ENCODE measurements at regions not wholly inside any gene's neighbourhood (a gene's known extent, or its start where the extent isn't known, plus 50 kb on each side); places are given as distances from the start of the nearest gene placed in this dataset.
A peak's percentile ranks its signal among the peaks of the same experiment; 100 is the strongest.

DNA sequence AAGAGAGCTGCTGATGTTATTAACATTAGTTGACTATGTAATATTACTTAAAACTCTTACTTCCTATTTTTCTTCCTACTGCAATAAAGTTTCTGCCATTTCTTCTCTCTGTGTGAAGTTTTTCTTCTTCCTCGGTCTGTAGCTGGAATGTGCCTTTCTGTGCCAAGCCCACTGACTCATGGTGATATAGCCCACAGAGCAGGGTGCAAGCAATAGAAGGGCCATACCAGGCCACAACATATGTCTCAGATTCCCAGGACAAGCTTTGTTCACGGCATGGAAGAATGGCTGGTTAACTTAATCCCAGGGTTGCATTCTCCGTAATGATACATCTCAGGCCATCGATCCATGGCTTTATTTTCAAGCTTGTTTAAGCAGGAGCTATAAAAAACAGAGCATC, 815.3 kb downstream of the TUSC7 start:
- Histone ChIP-seq H4K20me1 (ENCODE audit: insufficient read depth, low read length) (no peaks in the 10 kb centered on the region), H3K9me3 (ENCODE audit: insufficient read depth, low read length) (no peaks in the 10 kb centered on the region), H3K79me2 (ENCODE audit: low read length) (no peaks in the 10 kb centered on the region), H3K4me1 (ENCODE audit: low read length) (peaks cover 2% of the 10 kb centered on the region; the same call in 1 of the 2 replicates), H3K4me3 (ENCODE audit: low read length) (no peak overlapping the region), H3K4me2 (ENCODE audit: low read length) (no peak overlapping the region), H3K27me3 (ENCODE audit: low read depth, low read length) (peaks cover 4% of the 10 kb centered on the region; the same call in 1 of the 2 replicates), H3K27ac (ENCODE audit: low read length) (no peak overlapping the region), H3K36me3 (replicated peaks; ENCODE audit: low read depth, low read length) (no peaks in the 10 kb centered on the region), H2AFZ (ENCODE audit: low read depth, low read length) (no peak overlapping the region), H3K9ac (ENCODE audit: low read length) (no peak overlapping the region)
- TF ChIP-seq CTCF (IDR thresholded peaks at IDR 0.05; ENCODE audit: low read depth, low read length) (no peak), EZH2phosphoT487 (IDR thresholded peaks at IDR 0.05; ENCODE audit: low read depth) (no peak)

- Histone ChIP-seq H3K27ac (ENCODE audit: low read length) (no peak overlapping the region), H3K4me2 (ENCODE audit: low read length) (peak overlapping the region; percentile 3; the same call in 1 of the 2 replicates), H3K9me3 (ENCODE audit: insufficient read depth, low read length) (no peaks in the 10 kb centered on the region), H3K4me1 (ENCODE audit: low read length) (peaks cover 2% of the 10 kb centered on the region; the same call in 1 of the 2 replicates), H3K79me2 (ENCODE audit: low read length) (no peaks in the 10 kb centered on the region), H4K20me1 (ENCODE audit: insufficient read depth, low read length) (no peaks in the 10 kb centered on the region), H2AFZ (ENCODE audit: low read depth, low read length) (no peak overlapping the region), H3K4me3 (ENCODE audit: low read length) (no peak overlapping the region), H3K36me3 (replicated peaks; ENCODE audit: low read depth, low read length) (no peaks in the 10 kb centered on the region), H3K27me3 (ENCODE audit: low read depth, low read length) (no peaks in the 10 kb centered on the region), H3K9ac (ENCODE audit: low read length) (no peak overlapping the region)
- TF ChIP-seq CTCF (IDR thresholded peaks at IDR 0.05; ENCODE audit: low read depth, low read length): peak; percentile 78
- TF ChIP-seq EZH2phosphoT487 (IDR thresholded peaks at IDR 0.05; ENCODE audit: low read depth): no peak
These were observed 817.0 kb downstream of the TUSC7 start for GRCh38 chr3:117526470-117527079.

- Histone ChIP-seq H4K20me1 (ENCODE audit: insufficient read depth, low read length) (no peaks in the 10 kb centered on the region), H3K4me3 (ENCODE audit: low read length) (no peak overlapping the region), H3K27me3 (ENCODE audit: low read depth, low read length) (no peaks in the 10 kb centered on the region), H3K9ac (ENCODE audit: low read length) (no peak overlapping the region), H3K4me2 (ENCODE audit: low read length) (no peak overlapping the region), H3K27ac (ENCODE audit: low read length) (no peak overlapping the region), H3K79me2 (ENCODE audit: low read length) (no peaks in the 10 kb centered on the region), H3K36me3 (replicated peaks; ENCODE audit: low read depth, low read length) (no peaks in the 10 kb centered on the region), H3K9me3 (ENCODE audit: insufficient read depth, low read length) (no peaks in the 10 kb centered on the region), H2AFZ (ENCODE audit: low read depth, low read length) (no peak overlapping the region), H3K4me1 (ENCODE audit: low read length) (peaks cover 2% of the 10 kb centered on the region; the same call in 1 of the 2 replicates)
- TF ChIP-seq CTCF (IDR thresholded peaks at IDR 0.05; ENCODE audit: low read depth, low read length) (no peak), EZH2phosphoT487 (IDR thresholded peaks at IDR 0.05; ENCODE audit: low read depth) (no peak)
These were observed 817.8 kb downstream of the TUSC7 start for GRCh38 chr3:117527346-117527745.

- TF ChIP-seq CTCF (IDR thresholded peaks at IDR 0.05; ENCODE audit: low read depth, low read length) (no peak), EZH2phosphoT487 (IDR thresholded peaks at IDR 0.05; ENCODE audit: low read depth) (no peak)
- no peaks in the 10 kb centered on the region for H3K79me2 ChIP-seq (ENCODE audit: low read length)
- no peak overlapping the region for H3K9ac ChIP-seq (ENCODE audit: low read length)
- no peaks in the 10 kb centered on the region for H3K27me3 ChIP-seq (ENCODE audit: low read depth, low read length)
- no peaks in the 10 kb centered on the region for H3K9me3 ChIP-seq (ENCODE audit: insufficient read depth, low read length)
- no peak overlapping the region for H3K4me2 ChIP-seq (ENCODE audit: low read length)
- H3K4me3 ChIP-seq (ENCODE audit: low read length): no peak overlapping the region
- no peaks in the 10 kb centered on the region for H3K36me3 ChIP-seq (replicated peaks; ENCODE audit: low read depth, low read length)
- H3K4me1 ChIP-seq (ENCODE audit: low read length): peaks cover 2% of the 10 kb centered on the region; the same call in 1 of the 2 replicates
- no peak overlapping the region for H3K27ac ChIP-seq (ENCODE audit: low read length)
- H2AFZ ChIP-seq (ENCODE audit: low read depth, low read length): no peak overlapping the region
- H4K20me1 ChIP-seq (ENCODE audit: insufficient read depth, low read length): no peaks in the 10 kb centered on the region
These were observed 819.1 kb downstream of the TUSC7 start for GRCh38 chr3:117528688-117529087.

All from OCI-LY3 (cell line).